H1 (cell line): ENCODE measurements at regions not wholly inside any gene's neighbourhood (a gene's known extent, or its start where the extent isn't known, plus 50 kb on each side); places are given as distances from the start of the nearest gene placed in this dataset.
A peak's percentile ranks its signal among the peaks of the same experiment; 100 is the strongest.

ENCODE experiments used
- CTCF ChIP-seq, 3 experiments: IDR thresholded peaks; 1 replicate in 2 of 3; 2 replicates in 1 of 3; pipeline versions ENCODE4 v1.5.1 to v1.6.1; 2011; ENCODE audit warnings: low read length in 3 of 3, mild to moderate bottlenecking in 3 of 3, inconsistent platforms in 2 of 3, low read depth in 1 of 3, moderate library complexity in 1 of 3; ENCODE audit not compliant: insufficient read depth in 1 of 3; ENCODE audit errors: control extremely low read depth in 1 of 3
- POLR2A ChIP-seq, 2 experiments: IDR thresholded peaks; 1 replicate in 1 of 2; 2 replicates in 1 of 2; pipeline ENCODE4 v1.6.1; 2011; ENCODE audit warnings: low read depth in 2 of 2, low read length in 2 of 2, mild to moderate bottlenecking in 2 of 2; ENCODE audit errors: control extremely low read depth in 1 of 2
- POLR2AphosphoS5 ChIP-seq: IDR thresholded peaks from 2 replicates; pipeline ENCODE4 v1.6.1; 2011; ENCODE audit warnings: low read depth, low read length
- SUZ12 ChIP-seq: fragments of 200-600 bp; sonication (generic); IDR thresholded peaks from 2 replicates; pipeline ENCODE4 v1.6.1; 2012; ENCODE audit warnings: mild to moderate bottlenecking, inconsistent platforms, low read length, moderate library complexity, mixed read lengths

GRCh38 chr18:10111944-10112343 lies 198.1 kb downstream of the VAPA start:
- TF ChIP-seq SUZ12, result no peak
- no peak for TF ChIP-seq POLR2AphosphoS5
- TF ChIP-seq CTCF (IDR thresholded peaks at IDR 0.05; ENCODE audit: control extremely low read depth in 1 of 3, insufficient read depth in 1 of 3, low read depth in 1 of 3, low read length in 3 of 3), result peak in 1 of 3 experiments; percentile 7; a peak in 1 of 4 replicates
- no peak for TF ChIP-seq POLR2A (IDR thresholded peaks at IDR 0.05; ENCODE audit: control extremely low read depth in 1 of 2, low read depth in 2 of 2, low read length in 2 of 2)
